ENCODE measurements at regions not wholly inside any gene's neighbourhood (a gene's known extent, or its start where the extent isn't known, plus 50 kb on each side); places are given as distances from the start of the nearest gene placed in this dataset.

- no peak for DNase-seq (ENCODE audit: low read depth)
- in situ Hi-C loops (cut with HindIII; ENCODE audit: low pct_unique_long_range_greater_than_20kb, low sequenced_read_pairs): no loop called here
These were observed 223.5 kb downstream of the CLCN4 start for GRCh38 chrX:10380300-10380699.

DNA sequence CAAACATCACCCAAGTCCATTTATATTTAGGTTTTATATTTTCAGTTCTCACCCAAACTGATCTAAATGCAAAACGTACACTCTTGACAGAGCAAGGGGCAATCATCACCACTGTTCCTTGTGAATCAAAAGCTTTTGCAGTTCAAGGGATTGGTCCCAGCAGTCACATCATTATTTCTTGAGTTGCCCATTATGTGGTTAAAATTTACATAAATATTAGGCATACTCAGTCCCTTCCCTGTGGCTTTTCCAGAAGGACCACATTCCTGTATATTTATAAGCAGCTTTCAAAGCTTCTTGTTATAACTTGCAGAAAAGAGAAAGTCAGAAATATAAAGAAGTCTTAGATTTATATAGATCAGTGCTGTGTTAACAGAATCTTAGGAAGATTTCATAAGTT lies 224.4 kb downstream of the CLCN4 start:
- no peak for DNase-seq (ENCODE audit: low read depth)
- in situ Hi-C loops (cut with HindIII; ENCODE audit: low pct_unique_long_range_greater_than_20kb, low sequenced_read_pairs): no loop called here

DNA sequence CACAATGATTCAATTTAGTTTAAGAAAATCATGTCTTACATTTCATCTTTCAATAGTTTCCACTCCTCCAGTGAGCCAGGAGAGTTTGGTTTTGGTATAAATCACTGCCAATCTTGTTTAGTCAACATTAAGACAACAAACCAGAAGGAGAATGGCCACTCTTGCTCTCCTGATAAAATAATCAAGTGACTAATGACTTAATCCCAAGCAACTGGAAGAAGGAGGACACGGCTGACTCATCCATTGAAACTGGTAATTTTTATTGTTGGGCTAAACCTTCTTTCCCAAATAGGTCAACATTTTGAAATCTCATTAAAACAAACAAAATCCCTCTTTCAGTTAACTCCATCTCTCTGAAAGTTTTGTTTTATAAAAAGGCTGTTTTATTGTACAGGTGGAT lies 230.2 kb downstream of the CLCN4 start:
- no peak for DNase-seq (ENCODE audit: low read depth)
- in situ Hi-C loops (cut with HindIII; ENCODE audit: low pct_unique_long_range_greater_than_20kb, low sequenced_read_pairs): no loop called here

DNA sequence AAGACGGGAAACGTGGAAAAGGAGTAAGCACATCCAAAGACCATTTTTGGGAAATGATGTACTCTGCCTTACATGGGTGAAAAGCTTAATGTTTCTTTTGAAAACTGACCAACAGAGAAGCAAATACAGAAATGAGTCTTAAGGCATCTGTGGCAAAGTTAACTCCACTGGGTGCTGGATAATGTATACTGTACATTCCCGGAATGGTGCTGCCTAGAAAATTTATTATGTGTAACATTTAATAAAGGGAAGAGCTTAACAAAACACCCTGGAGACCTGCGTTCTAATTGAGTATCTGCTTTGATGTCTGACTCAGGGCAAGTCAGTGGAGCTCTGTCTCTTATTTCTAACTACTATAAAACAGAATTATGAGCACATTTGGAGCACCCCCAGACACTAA lies 230.2 kb downstream of the MID1 start:
- no peak for DNase-seq (ENCODE audit: low read depth)
- in situ Hi-C loops (cut with HindIII; ENCODE audit: low pct_unique_long_range_greater_than_20kb, low sequenced_read_pairs): no loop called here

- in situ Hi-C loops (cut with HindIII; ENCODE audit: low pct_unique_long_range_greater_than_20kb, low sequenced_read_pairs): no loop called here
- no peak for DNase-seq (ENCODE audit: low read depth)
These were observed 227.1 kb downstream of the MID1 start for GRCh38 chrX:10393241-10393640.

DNA sequence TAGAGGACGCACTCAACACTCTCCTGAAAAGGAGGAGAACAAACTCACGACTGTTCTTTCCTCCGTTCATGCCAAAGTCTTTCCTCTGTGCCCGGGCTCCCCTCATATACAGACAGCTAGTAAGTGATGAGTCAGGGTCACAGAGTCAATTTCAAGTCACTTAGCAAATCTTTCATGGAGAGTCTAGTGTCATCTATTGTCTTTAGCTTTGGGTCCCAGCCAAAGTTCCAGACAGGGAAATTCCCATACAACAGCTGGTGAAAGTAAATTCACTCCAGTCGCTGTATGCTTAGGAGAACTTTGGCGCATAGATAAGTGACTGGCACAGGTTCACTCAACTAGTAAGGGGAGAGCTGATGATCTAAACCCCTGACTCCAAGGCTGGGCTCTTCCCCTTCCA lies 226.5 kb downstream of the MID1 start:
- in situ Hi-C loops (cut with HindIII; ENCODE audit: low pct_unique_long_range_greater_than_20kb, low sequenced_read_pairs): no loop called here
- DNase-seq (ENCODE audit: low read depth): peak; percentile 68

GRCh38 chrX:10395179-10395578 lies 225.2 kb downstream of the MID1 start:
- peak; percentile 21 for DNase-seq (ENCODE audit: low read depth)
- in situ Hi-C loops (cut with HindIII; ENCODE audit: low pct_unique_long_range_greater_than_20kb, low sequenced_read_pairs): no loop called here

Data from Caki2 (cell line).